ENCODE measurements at regions not wholly inside any gene's neighbourhood (a gene's known extent, or its start where the extent isn't known, plus 50 kb on each side); places are given as distances from the start of the nearest gene placed in this dataset.
"Not testable (repeated sequence)": the region's sequence is repeated elsewhere in the genome, so short reads cannot be mapped to it uniquely, and the experiment has no call there.

DNA sequence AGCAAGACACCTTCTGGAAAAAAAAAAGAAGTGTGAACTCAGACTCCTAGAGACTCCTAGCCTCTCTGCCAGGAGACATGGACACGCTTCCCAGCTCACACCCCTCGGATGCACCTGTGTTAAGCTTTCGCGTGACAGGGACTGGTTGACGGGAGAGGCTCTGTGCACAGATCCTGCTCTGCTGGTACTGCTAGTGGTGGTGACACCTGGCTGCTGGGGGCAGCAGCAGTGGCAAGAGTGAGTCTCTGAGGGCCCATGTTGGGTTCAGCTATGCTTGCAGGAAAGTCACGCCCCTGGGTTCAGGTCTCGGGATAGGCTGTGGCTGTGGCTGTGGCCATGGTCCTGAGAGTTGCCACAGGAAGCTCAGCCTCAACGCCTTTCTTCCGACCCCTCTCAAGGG, 81.1 kb downstream of the XRCC2 start:
- no peaks in the 10 kb centered on the region for H3K79me2 ChIP-seq (ENCODE audit: insufficient read depth, low read length)
- no peaks in the 10 kb centered on the region for H3K4me1 ChIP-seq (ENCODE audit: insufficient read depth, low read length)
- no peak overlapping the region for H2AFZ ChIP-seq (ENCODE audit: low read depth, low read length)
- 0 out of 3 replicates have a peak, but pooled peaks have one; percentile 22 for ATAC-seq (ENCODE audit: insufficient read depth, low read depth)
- no peak overlapping the region for H3K27ac ChIP-seq (ENCODE audit: low read length)
- no peaks in the 10 kb centered on the region for H4K20me1 ChIP-seq (ENCODE audit: insufficient read depth, low read length)
- no peak for DNase-seq
- H3K9ac ChIP-seq (ENCODE audit: low read depth, low read length), result no peak overlapping the region
- no peaks in the 10 kb centered on the region for H3K36me3 ChIP-seq (ENCODE audit: insufficient read depth, low read length)
- H3K4me2 ChIP-seq (ENCODE audit: insufficient read depth, low read length), result no peak overlapping the region
- H3K4me3 ChIP-seq (ENCODE audit: low read depth in 1 of 2, low read length in 2 of 2), result no peak overlapping the region
- H3K27me3 ChIP-seq (ENCODE audit: insufficient read depth, low read length, poor library complexity), result no peaks in the 10 kb centered on the region
- TF ChIP-seq, protein P1, sequence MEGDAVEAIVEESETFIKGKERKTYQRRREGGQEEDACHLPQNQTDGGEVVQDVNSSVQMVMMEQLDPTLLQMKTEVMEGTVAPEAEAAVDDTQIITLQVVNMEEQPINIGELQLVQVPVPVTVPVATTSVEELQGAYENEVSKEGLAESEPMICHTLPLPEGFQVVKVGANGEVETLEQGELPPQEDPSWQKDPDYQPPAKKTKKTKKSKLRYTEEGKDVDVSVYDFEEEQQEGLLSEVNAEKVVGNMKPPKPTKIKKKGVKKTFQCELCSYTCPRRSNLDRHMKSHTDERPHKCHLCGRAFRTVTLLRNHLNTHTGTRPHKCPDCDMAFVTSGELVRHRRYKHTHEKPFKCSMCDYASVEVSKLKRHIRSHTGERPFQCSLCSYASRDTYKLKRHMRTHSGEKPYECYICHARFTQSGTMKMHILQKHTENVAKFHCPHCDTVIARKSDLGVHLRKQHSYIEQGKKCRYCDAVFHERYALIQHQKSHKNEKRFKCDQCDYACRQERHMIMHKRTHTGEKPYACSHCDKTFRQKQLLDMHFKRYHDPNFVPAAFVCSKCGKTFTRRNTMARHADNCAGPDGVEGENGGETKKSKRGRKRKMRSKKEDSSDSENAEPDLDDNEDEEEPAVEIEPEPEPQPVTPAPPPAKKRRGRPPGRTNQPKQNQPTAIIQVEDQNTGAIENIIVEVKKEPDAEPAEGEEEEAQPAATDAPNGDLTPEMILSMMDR (IDR thresholded peaks at IDR 0.05; ENCODE audit: borderline replicate concordance, extremely low read depth, low read length, poor library complexity, severe bottlenecking), result no peak
- no peak for TF ChIP-seq EZH2 (IDR thresholded peaks at IDR 0.05; ENCODE audit: borderline replicate concordance, low read depth, low read length, severe bottlenecking)
- no peaks in the 10 kb centered on the region for H3K9me3 ChIP-seq (ENCODE audit: insufficient read depth, low read length, severe bottlenecking)

DNA sequence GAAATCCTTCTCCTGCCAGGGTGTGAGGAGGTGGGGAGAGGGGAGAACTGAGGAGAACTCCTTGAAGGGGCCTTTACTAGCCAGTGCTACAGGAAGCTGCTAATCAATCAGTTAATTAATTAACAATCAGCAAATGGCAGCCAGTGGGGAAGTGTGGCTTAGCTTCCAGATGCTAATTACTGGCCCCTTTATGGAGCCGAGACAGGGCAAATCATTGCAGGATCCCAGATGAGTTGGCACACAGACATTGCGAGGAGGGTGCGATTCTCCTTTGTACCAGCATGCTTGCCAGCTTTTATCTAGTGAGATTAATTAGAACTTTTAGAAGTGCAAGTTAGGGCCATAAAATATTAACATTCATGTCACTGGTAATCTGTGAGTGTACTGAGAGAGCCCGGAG, 84.0 kb downstream of the XRCC2 start:
- no peaks in the 10 kb centered on the region for H4K20me1 ChIP-seq (ENCODE audit: insufficient read depth, low read length)
- H3K79me2 ChIP-seq (ENCODE audit: insufficient read depth, low read length), result no peaks in the 10 kb centered on the region
- H3K9ac ChIP-seq (ENCODE audit: low read depth, low read length), result no peak overlapping the region
- no peaks in the 10 kb centered on the region for H3K4me1 ChIP-seq (ENCODE audit: insufficient read depth, low read length)
- no peaks in the 10 kb centered on the region for H3K9me3 ChIP-seq (ENCODE audit: insufficient read depth, low read length, severe bottlenecking)
- TF ChIP-seq EZH2 (IDR thresholded peaks at IDR 0.05; ENCODE audit: borderline replicate concordance, low read depth, low read length, severe bottlenecking), result no peak
- TF ChIP-seq, protein P1 (IDR thresholded peaks at IDR 0.05; ENCODE audit: borderline replicate concordance, extremely low read depth, low read length, poor library complexity, severe bottlenecking), result no peak
- no peak for ATAC-seq (ENCODE audit: insufficient read depth, low read depth)
- no peak for DNase-seq
- H2AFZ ChIP-seq (ENCODE audit: low read depth, low read length), result no peak overlapping the region
- H3K27me3 ChIP-seq (ENCODE audit: insufficient read depth, low read length, poor library complexity), result no peaks in the 10 kb centered on the region
- H3K36me3 ChIP-seq (ENCODE audit: insufficient read depth, low read length), result no peaks in the 10 kb centered on the region
- no peak overlapping the region for H3K4me2 ChIP-seq (ENCODE audit: insufficient read depth, low read length)
- H3K4me3 ChIP-seq (ENCODE audit: low read depth in 1 of 2, low read length in 2 of 2), result no peak overlapping the region
- H3K27ac ChIP-seq (ENCODE audit: low read length), result no peak overlapping the region

DNA sequence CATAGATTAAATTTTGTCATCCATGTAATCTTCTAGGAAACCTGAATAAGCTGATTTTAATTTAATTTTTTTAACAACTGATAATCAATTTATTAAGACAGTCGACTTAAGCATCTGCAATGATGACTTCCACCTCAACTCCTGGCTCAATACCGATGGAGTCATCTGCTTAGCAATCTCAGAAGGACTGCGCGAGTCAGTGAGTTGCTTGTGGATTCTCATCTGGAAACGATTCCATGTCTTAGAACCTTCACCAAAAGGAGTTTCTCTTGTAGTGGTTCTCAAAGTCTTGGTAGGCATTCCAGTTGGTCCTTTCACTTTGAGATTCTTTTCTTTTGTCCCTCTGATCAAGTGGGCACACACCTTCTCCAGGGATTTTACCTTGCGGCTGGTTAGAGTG, 85.5 kb downstream of the XRCC2 start:
- Histone ChIP-seq H3K9ac (ENCODE audit: low read depth, low read length) (no peak overlapping the region), H3K27ac (ENCODE audit: low read length) (no peak overlapping the region), H3K36me3 (ENCODE audit: insufficient read depth, low read length) (no peaks in the 10 kb centered on the region), H3K4me2 (ENCODE audit: insufficient read depth, low read length) (no peak overlapping the region), H3K79me2 (ENCODE audit: insufficient read depth, low read length) (no peaks in the 10 kb centered on the region), H4K20me1 (ENCODE audit: insufficient read depth, low read length) (no peaks in the 10 kb centered on the region), H3K4me3 (ENCODE audit: low read depth in 1 of 2, low read length in 2 of 2) (no peak overlapping the region), H3K9me3 (ENCODE audit: insufficient read depth, low read length, severe bottlenecking) (no peaks in the 10 kb centered on the region), H3K27me3 (ENCODE audit: insufficient read depth, low read length, poor library complexity) (no peaks in the 10 kb centered on the region), H2AFZ (ENCODE audit: low read depth, low read length) (no peak overlapping the region), H3K4me1 (ENCODE audit: insufficient read depth, low read length) (no peaks in the 10 kb centered on the region)
- TF ChIP-seq, protein P1 (IDR thresholded peaks at IDR 0.05; ENCODE audit: borderline replicate concordance, extremely low read depth, low read length, poor library complexity, severe bottlenecking), result no peak
- TF ChIP-seq EZH2 (IDR thresholded peaks at IDR 0.05; ENCODE audit: borderline replicate concordance, low read depth, low read length, severe bottlenecking), result no peak
- DNase-seq (no peak), ATAC-seq (ENCODE audit: insufficient read depth, low read depth) (no peak)

DNA sequence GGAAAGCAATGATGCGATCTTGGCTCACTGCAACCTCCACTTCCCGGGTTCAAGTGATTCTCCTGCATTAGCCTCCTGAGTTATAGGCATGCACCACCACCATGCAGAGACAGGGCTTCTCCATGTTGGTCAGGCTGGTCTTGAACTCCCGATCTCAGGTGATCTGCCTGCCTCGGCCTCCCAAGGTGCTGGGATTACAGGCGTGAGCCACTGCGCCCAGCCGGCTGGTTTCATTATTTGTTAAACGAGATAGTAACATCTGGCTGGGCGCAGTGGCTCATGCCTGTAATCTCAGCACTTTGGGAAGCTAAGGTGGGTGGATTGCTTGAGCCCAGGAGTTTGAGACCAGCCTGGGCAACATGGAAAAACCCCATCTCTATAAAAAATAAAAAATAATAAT, 86.1 kb downstream of the XRCC2 start:
- not testable (repeated sequence) for H3K27ac ChIP-seq (ENCODE audit: low read length); ATAC-seq (ENCODE audit: insufficient read depth, low read depth); H3K9ac ChIP-seq (ENCODE audit: low read depth, low read length); DNase-seq; H4K20me1 ChIP-seq (ENCODE audit: insufficient read depth, low read length); H3K27me3 ChIP-seq (ENCODE audit: insufficient read depth, low read length, poor library complexity); H3K4me3 ChIP-seq (ENCODE audit: low read depth in 1 of 2, low read length in 2 of 2); H2AFZ ChIP-seq (ENCODE audit: low read depth, low read length); H3K4me2 ChIP-seq (ENCODE audit: insufficient read depth, low read length); H3K79me2 ChIP-seq (ENCODE audit: insufficient read depth, low read length); H3K9me3 ChIP-seq (ENCODE audit: insufficient read depth, low read length, severe bottlenecking); H3K36me3 ChIP-seq (ENCODE audit: insufficient read depth, low read length); H3K4me1 ChIP-seq (ENCODE audit: insufficient read depth, low read length)
